GM12891 (cell line): ENCODE measurements at regions not wholly inside any gene's neighbourhood (a gene's known extent, or its start where the extent isn't known, plus 50 kb on each side); places are given as distances from the start of the nearest gene placed in this dataset.
"Not testable (repeated sequence)": the region's sequence is repeated elsewhere in the genome, so short reads cannot be mapped to it uniquely, and the experiment has no call there.

Experiments
- DNase-seq: peaks from one replicate; pipeline ENCODE4 v3.0.0; 2011; ENCODE audit warnings: low spot score; ENCODE audit not compliant: insufficient read length
- FAIRE-seq: peaks from 2 replicates; lab custom pipeline; 2011; peaks lifted over from hg19 to GRCh38; lab: Jason Lieb, UNC
- PAX5 ChIP-seq: IDR thresholded peaks from 2 replicates; pipeline ENCODE4 v1.6.1; 2011; ENCODE audit warnings: low read length, moderate library complexity, mild to moderate bottlenecking; ENCODE audit not compliant: insufficient read depth, severe bottlenecking
- POLR2A ChIP-seq: IDR thresholded peaks from 2 replicates; pipeline ENCODE4 v1.6.1; 2011; ENCODE audit warnings: low read depth, low read length, control low read depth
- POLR2AphosphoS5 ChIP-seq: IDR thresholded peaks from 2 replicates; pipeline ENCODE4 v1.6.1; 2011; ENCODE audit warnings: low read depth, low read length, control low read depth
- POU2F2 ChIP-seq: IDR thresholded peaks from 2 replicates; pipeline ENCODE4 v1.6.1; 2011; ENCODE audit warnings: low read depth, mild to moderate bottlenecking, control low read depth, low read length, moderate library complexity
- SPI1 ChIP-seq: IDR thresholded peaks from 2 replicates; pipeline ENCODE4 v1.6.1; 2011; ENCODE audit warnings: low read depth, low read length, control low read depth
- TAF1 ChIP-seq: IDR thresholded peaks from 2 replicates; pipeline ENCODE4 v1.6.1; 2011; ENCODE audit warnings: low read depth, low read length, control low read depth

GRCh38 chr2:186135686-186136085, 350.4 kb upstream of the ZC3H15 start:
- DNase-seq (no peak), FAIRE-seq (no peak)
- TF ChIP-seq SPI1, result no peak
- no peak for TF ChIP-seq POLR2A
- TF ChIP-seq POLR2AphosphoS5, result no peak
- no peak for TF ChIP-seq TAF1
- TF ChIP-seq POU2F2, result no peak
- TF ChIP-seq PAX5, result no peak

DNA sequence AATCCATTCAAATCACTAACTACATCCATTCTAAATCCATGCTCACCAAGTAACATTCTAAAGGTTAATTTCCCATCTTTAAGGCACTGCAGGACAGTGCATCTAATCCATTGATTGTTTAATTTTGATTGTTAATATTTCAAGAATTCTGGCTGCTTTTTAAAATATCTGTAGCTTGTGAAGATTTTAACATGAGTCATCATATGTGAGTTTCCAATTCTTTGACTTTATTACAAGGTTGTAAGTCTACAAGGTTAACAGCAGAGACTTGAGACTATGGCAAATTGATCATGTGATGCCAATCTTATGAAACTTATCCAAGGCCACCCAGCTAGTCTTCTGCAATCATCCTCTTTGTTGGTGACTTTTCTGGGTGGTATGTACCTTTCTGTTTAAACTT, 349.2 kb upstream of the ZC3H15 start:
- TF ChIP-seq TAF1, result no peak
- no peak for TF ChIP-seq SPI1
- TF ChIP-seq POU2F2, result no peak
- no peak for TF ChIP-seq POLR2A
- no peak for TF ChIP-seq PAX5
- no peak for TF ChIP-seq POLR2AphosphoS5
- DNase-seq, result no peak
- no peak for FAIRE-seq

DNA sequence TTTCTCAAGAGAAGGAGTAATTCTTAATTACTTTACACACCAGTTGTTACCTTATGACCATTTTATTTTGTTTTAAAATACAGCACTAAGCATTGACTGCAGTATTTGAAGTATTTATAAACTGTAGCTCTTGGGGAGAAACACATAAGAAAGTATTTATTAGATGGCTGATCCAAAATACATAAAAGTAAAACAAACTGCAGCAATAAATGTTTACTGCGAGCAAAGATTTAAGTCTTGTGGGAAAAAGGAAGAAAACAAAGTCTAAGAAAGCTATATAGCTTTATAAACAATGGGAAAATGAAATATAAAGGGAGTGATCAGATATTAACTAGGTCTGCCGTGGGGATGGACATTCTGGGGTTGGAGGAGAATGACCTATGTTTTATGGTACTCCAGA, 347.2 kb upstream of the ZC3H15 start:
- FAIRE-seq (no peak), DNase-seq (no peak)
- TF ChIP-seq POU2F2 (no peak), SPI1 (no peak)

DNA sequence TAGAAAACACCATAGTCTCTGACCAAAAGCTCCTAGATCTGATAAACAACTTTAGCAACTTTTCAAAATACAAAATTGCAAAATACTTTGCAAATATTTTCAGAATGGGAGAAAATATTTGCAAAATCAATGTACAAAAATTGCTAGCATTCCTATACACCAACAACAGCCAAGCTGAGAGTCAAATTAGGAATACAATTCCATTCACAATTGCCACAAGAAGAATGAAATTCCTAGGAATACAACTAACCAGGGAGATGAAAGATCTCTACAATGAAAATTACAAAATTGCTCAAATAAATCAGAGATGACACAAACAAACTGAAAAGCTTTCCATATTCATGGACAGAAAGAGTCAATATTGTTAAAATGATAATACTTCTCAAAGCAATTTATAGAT, 327.0 kb upstream of the ZC3H15 start:
- DNase-seq (no peak), FAIRE-seq (no peak)
- no peak for TF ChIP-seq PAX5
- no peak for TF ChIP-seq POLR2AphosphoS5

DNA sequence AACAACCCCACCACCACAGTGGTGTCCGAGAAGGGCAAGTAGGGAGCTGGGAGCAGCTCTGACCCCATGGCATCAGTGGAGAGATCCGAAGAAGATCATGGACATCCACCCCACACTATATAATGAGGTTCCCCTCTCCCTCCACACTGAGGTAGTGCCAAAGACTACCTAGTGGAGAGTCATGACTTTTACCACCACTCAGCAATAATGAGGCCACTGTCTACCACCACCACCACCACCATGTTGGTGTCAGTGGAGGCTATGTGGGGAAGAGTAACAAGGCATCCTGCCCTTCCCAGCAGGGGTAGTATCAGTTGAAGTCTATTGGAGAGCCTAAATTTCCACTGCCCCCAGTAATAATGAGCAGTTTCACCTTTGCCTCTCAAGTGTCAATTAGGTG, 321.7 kb upstream of the ZC3H15 start:
- TF ChIP-seq POLR2AphosphoS5 (no peak), POLR2A (no peak)
- DNase-seq, result no peak
- no peak for FAIRE-seq

DNA sequence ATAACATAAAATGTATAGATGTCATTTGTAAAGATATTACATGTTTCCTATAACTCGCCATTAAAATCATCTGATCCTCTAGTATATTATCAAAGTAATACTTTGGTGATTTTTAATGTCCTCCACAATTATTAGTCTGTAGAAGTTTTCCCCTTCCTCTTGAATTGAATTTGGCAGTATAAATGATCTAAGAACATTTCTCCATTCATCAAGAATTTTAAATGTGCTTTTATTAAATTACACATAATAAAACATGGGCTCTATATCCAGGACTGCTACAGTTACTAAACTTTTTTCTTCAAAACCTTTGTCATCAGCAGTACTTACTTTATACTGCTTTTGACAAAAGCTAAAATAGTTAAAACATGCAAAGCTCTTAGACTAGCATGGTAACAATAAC, 315.4 kb upstream of the ZC3H15 start:
- FAIRE-seq (no peak), DNase-seq (no peak)
- no peak for TF ChIP-seq POLR2A
- no peak for TF ChIP-seq PAX5
- no peak for TF ChIP-seq POLR2AphosphoS5
- no peak for TF ChIP-seq TAF1
- TF ChIP-seq SPI1, result no peak
- TF ChIP-seq POU2F2, result no peak

DNA sequence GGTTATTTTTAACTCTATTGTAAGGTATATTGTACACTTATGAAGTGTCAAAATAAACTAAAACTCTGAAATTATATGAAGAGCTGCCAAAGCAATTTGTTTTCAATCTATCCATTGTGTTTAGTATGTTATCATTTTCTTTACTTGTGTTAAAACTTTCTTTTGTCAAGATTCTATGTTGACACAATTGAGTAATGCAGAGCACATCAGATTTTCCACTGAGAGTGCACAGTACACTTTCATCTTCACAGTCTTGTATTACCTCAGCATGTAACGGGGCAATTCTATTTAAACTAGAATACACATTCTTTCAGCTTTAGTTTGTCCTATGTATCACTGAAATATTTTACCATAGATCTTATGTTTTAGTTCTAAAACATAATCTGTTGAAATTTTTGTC, 304.4 kb upstream of the ZC3H15 start:
- DNase-seq (no peak), FAIRE-seq (no peak)
- TF ChIP-seq POLR2AphosphoS5 (no peak), POU2F2 (no peak), PAX5 (no peak), SPI1 (no peak), TAF1 (no peak), POLR2A (no peak)

DNA sequence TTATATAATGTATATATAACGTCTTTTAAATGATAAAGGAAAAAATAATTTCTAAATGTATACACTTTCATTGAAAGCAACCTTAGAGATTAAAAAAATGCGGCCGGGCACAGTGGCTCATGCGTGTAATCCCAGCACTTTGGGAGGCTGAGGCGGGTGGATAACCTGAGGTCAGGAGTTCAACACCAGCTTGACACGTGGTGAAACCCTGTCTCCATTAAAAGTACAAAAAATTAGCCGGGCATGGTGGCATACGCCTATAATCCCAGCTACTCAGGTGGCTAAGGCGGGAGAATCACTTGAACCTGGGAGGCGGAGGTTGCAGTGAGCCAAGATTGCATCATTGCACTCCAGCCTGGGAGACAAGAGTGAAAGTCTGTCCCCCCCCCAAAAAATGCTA, 303.7 kb upstream of the ZC3H15 start:
- not testable (repeated sequence) for DNase-seq, FAIRE-seq

- FAIRE-seq (no peak), DNase-seq (no peak)
- TF ChIP-seq SPI1 (no peak), TAF1 (no peak), POLR2AphosphoS5 (no peak), PAX5 (no peak), POU2F2 (no peak), POLR2A (no peak)
These were observed 302.7 kb upstream of the ZC3H15 start for GRCh38 chr2:186183406-186183805.

DNA sequence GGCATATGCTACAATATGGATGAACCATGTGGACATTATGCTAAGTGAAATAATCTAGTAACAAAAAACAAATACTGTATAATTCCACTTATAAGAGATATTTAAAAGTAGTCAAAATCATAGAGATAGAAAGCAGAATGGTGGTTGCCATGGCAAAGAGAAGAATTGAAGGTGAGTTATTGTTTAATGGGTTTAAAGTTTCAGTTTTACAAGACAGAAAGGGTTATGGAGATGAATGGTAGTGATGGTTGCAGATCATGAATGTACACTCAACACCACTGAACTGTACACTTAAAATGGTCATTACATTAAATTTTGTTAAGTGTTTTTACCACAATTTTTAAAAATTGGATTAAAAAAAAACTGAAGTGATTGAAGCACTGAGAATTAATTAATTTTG, 298.2 kb upstream of the ZC3H15 start:
- TF ChIP-seq PAX5, result no peak
- no peak for TF ChIP-seq TAF1
- no peak for TF ChIP-seq SPI1
- no peak for FAIRE-seq
- DNase-seq, result no peak

DNA sequence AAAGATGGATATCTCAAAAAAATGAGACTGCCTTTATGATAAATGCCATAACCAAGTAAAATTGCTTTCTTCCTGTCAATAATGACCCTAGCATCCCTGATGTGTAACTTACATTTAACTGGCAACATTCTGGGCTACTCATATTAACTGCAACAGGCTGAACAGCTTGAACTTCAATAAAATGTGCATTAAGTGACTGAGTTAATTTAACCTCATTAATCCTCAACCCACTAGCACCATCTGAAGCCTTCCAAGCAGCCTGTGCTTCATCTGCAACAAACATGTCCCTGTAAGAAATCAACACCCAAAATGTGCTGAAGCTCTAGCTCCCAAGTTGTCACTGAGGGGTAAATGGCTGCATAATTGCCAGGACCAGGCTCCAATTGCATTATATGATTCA, 296.2 kb upstream of the ZC3H15 start:
- DNase-seq (no peak), FAIRE-seq (no peak)

GRCh38 chr2:186195696-186196095, 290.4 kb upstream of the ZC3H15 start:
- FAIRE-seq, result no peak
- TF ChIP-seq PAX5 (no peak), POU2F2 (no peak), POLR2AphosphoS5 (no peak), TAF1 (no peak), SPI1 (no peak), POLR2A (no peak)
- DNase-seq, result no peak

More for the DNA sequence above, 296.2 kb upstream of the ZC3H15 start:
- TF ChIP-seq POU2F2, result no peak
- TF ChIP-seq SPI1, result no peak
- TF ChIP-seq POLR2AphosphoS5, result no peak
- TF ChIP-seq POLR2A, result no peak
- TF ChIP-seq PAX5, result no peak
- no peak for TF ChIP-seq TAF1
